Stromal cell of bone marrow (primary cell): ENCODE measurements at regions not wholly inside any gene's neighbourhood (a gene's known extent, or its start where the extent isn't known, plus 50 kb on each side); places are given as distances from the start of the nearest gene placed in this dataset.

Experiments used
- DNase-seq: peaks from one replicate; pipeline ENCODE4 v3.0.0-alpha.2; 2012; ENCODE audit warnings: low read depth

DNA sequence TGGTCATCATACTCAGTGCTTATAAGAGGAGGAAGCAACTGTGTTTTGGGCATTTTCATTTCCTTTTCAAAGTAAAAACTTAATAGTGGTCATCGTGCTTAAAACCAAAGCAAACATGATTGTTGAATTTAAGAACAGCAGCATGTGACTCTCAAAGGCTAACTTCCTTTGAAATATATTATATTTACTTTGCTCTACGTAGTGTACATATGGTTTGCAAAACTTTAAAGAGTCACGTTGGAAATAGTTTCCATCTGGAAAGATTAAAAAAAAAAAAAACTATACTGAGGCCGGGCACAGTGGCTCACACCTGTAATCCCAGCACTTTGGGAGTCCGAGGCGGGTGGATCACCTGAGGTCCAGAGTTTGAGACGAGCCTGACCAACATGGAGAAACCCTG is 367.9 kb upstream of the BCHE start:
- DNase-seq, result no peak

DNA sequence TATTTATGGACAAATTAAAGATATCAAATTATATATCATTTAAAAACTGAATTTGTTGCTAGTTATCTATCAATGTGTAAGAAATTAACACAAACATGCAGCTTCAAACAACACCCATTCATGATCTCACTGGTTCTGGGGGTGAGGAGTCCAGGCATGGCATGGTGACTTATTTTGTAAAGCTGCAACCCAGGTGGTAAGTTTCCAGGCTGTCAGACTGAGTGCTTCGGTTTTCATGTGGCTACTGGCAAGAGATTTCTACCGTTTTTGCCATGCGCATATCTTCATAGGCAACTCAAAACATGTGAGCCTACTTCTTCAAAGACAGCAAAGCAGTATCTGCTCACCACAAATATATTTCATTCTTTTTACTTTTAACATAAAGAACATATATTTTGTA is 364.3 kb upstream of the BCHE start:
- DNase-seq, result no peak

DNA sequence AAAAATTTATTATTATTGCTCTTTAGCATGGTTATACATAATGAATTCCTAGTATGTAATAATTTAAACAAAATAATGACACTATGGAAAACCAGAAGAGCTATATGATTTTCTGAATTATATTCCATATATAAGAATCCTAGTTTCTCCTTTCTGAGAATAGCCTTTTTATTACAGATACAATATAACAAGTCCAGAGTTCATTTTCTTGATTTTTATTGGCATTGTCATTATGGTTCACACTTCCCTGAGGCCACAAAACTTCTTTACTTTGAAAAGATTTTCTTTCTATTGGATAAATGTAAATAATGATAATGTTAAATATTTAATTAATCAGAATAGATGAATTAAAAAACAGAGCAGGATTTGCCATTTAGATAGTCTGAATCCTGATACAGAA is 362.3 kb upstream of the BCHE start:
- no peak for DNase-seq

DNA sequence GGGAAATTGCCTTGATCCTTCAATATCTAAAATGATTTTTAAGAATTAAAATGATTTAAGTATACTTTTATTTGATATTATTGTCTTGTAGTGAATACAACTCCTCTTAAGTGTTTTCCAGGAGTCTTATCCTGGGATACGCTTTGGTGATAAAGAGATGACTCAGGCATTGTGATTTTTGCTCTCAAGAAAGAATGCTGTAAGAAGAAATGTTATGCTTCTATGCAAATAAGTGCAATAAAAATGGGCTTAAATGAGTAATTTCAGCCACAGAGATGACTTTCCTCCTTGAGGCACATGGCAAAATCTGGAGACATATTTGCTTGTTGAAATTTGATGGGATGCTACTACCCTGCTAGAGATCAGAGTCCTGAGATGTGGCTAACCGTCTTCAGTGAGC is 358.6 kb upstream of the BCHE start:
- DNase-seq, result no peak

DNA sequence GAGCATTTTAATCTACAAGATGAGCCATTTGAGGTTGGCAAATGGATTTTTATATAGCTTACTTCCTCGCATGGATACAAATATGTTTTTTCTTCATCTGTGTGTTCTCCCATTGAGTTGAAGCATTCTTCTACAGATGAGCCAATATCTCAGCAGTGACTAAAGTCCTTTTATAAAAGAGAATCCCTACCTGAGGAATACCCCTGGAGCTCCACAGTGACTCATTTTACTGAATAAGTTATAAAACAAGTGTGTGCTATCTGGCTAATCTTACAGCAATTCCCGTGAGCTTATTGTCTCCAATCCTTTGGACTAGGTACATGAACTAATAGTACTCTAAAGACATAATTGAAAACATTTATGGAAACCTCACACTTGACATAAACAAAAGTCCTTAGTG is 354.2 kb upstream of the BCHE start:
- DNase-seq, result no peak

DNA sequence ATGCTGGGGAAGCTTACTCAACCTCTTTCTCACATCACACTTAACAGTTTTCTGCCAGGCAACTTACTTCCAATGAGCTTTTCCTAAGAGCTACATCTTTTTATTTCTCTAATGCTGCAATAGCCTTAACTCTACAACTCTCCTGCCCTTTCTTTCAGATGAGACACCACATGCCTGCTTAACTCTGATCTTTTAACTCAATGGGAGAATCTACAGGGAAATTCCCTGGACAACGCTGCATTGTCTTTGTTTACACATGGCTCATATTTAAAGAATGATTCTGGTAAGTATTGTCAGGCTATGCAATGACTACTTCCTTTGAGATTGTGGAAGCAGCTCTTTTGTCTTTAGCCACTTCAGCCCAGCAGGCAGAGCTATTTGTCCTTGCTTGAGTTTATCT is 353.1 kb upstream of the BCHE start:
- DNase-seq, result no peak

DNA sequence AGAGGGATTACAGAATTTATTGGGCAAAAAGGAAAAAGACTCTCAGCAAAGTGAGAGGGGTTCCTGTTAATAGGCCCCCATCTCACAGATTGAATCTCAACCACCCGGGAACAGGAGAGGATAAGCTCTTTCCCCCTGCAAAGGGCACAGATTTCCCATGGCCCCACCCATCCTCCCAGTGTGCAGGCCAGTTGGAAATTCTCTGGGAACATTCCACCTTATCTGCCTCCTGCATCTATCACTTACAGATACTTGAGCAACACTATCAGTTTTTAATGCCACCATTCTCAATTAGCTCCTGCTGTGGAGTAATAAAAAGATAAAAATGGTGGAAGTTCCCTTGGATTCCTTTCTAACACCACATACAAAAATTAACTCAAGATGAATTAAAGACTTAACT is 350.0 kb upstream of the BCHE start:
- no peak for DNase-seq

DNA sequence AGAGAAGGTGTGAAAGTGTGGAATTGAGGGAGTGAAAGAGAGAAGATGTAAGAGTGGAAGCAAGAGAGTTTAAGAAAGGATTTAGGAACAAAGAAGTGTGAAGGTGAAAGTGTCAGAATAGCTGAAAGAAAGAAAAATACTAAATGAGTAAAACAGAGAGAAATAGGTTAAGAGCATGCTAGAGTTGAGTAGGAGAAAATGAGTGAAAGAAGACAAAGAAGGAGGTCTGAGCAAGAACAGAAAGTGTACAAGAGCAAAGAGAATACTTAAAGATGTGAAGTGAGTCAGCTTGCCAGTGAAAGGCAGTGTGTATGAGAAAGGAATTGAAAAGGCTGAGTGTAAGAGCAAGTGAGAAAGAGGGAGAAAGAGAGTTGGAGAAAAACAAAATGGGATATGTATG is 348.8 kb upstream of the BCHE start:
- DNase-seq, result no peak

DNA sequence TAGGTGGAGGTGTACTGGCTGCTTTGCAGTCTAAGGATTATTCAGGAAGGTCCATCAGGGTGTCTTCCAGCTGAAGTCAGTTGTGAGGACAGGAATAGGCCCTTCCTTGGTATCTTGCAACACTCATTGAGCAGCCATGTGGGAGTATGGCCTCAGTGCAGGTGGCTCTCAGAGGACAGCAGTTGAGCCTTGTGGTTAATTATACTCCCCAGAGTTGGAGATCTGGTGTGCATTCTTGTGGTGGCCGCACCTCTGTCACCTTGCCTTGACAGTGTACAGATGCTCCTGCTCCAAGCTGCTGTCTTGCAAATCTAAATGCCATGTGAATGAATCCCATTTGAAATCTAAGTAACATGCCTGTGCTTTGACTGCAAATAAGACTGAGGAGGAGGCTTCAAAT is 339.9 kb upstream of the BCHE start:
- DNase-seq, result no peak

DNA sequence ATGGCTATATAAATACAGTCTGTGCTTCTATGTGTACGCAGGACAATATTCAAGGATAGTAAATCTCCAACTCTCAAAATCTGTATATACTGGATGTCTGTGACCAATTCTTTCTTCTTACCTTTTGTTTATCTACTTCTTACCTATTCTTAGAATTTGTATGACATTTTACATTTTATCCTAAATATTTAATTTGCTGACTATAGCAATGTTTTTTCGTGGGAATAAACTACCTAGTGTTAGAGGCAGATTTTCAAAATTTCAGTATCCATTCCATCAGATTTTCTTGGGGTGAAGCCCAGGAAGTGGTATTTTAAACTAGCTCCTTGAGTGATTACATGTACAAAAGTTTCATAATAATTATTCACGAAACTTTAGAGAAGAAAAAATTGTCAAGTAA is 334.5 kb upstream of the BCHE start:
- no peak for DNase-seq

DNA sequence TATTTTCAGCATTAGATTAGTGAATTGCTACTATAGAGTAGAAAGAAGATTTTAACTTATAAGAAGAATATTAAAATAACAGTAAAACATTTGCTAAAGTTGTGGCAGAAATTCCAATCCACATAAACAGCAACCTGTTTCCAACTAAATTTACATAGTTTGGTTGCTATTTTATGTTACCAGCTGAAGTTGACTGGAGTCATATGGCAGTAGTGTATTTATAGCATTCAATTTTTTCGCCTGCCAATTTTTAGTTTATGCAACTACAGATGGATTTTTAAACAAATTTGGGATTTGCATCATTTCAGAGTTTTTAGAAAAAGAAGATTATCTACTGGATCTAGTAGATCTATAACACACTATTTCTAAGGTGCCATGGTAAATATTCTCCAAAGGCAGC is 332.5 kb upstream of the BCHE start:
- DNase-seq, result no peak

DNA sequence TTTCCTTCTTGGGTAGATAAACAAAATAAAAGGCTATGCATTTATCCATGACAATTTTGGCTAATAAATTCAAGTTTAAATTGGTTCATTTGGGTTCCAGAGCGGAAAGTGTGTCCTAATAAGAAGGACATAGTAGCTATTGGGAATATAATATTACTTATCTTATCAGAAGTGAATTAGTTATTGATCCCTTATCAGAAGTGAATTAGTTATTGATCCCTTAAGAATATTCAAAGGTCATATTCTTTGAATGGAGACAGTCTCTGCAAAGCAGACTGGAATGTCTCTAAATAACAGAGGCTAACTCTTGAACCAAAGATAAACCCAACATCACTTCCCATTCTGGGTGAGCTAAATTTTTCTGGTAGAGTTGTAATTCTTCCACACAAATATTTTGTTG is 290.7 kb upstream of the BCHE start:
- DNase-seq, result no peak

DNA sequence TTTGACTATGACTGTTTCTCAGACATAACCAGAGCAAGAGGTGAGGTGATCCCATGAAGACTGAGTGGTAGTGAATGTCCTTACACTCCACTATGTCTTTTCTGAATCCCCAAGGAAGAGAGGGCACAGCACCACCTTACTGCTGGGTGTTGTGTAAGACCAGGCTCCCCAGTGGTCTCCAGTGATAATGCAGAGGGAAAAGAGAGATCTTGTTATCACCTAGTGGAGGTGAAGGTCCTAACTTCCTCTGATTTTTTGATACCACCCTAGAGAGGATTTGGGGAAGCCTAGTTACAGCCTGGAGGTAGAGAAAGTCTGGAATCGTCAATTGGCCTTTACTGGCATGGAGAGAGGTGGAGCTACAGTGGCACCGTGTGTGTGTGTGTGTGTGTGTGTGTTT is 288.0 kb upstream of the BCHE start:
- no peak for DNase-seq

DNA sequence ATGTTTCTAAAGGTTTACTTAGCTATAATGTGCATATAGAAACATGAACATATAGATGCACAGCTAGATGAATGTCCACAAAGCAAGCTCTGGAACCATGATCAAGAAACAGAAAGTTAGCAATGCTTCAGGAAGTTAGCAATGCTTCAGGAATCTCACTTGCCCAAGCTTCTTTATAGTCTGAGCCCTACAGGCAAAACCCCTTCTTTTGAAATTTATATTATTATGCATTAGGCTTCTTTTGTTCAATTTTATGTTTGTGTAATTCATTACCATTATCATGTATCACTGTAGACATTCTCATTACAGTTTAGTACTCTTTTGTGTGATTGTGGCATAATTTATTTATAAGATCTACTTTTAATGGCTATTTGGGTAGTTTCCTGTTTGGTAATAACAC is 286.4 kb upstream of the BCHE start:
- DNase-seq, result no peak

DNA sequence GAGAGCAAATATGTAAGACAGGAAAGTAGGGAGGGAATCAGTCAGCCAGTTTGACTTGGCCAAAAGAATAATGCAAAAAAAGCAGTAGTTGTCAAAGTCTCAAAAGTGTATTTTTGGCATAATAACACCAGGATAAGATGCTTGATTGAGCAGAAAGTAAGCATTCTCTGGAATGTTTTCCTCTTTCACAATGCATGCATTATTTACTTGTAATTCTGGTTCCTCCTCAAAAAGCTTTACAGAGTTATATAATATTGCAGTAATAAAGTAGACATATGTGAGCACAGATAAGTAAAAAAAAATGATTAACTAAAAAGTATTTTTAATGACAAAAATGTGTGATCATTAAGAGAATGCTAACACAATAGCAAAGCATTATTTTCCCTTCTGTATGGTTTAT is 285.9 kb upstream of the BCHE start:
- no peak for DNase-seq

DNA sequence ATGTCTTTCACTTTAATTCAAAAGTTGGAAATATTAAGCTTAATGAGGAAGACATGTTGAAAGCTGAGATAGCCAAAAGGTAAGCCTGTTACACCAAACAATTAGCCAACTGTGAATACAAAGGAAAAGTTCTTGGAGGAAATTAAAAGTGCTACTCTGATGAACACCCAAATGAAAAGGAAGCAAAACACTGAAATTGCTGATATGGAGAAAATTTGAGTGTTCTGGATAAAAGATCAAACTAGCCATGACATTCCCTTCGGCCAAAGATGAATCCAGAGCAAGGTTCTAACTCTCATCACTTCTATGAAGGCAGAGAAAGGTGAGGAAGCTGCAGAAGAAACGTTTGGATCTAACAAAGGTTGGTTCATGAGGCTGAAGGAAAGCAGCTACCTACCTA is 280.8 kb upstream of the BCHE start:
- DNase-seq, result no peak

DNA sequence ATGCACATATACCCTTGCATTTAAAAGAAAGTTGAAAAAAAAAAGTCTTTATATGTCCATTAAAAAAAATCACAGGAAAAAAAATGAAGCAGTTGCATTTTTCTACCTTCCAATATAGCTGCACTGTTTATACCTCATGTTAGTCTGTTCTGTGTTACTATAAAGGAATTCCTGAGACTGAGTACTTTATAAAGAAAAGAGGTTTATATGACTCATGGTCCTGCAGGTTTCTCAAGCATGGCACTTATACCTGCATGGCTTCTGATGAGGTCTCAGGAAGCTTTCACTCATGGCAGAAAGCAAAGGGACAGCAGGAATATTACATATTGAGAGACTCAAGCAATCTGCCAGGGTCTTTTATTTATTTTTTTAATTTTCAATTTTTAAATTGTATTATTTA is 277.2 kb upstream of the BCHE start:
- no peak for DNase-seq

DNA sequence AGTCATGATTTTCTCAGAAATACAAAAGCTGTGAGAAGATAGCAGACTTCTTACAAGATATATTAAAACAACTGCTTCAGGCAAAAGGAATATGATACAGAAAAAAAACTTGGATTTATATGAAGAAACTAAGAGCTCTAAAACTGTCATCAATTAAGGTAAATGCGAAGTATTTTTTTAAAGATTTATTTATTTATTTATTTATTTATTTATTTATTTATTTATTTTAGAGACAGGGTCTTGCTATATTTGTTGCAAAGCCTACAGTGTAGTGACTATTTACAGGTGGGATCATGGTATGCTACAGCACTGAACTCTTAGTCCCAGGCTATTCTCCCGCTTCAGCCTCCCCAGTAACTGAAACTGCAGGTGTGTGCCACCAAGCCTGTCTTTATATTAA is 274.3 kb upstream of the BCHE start:
- no peak for DNase-seq

DNA sequence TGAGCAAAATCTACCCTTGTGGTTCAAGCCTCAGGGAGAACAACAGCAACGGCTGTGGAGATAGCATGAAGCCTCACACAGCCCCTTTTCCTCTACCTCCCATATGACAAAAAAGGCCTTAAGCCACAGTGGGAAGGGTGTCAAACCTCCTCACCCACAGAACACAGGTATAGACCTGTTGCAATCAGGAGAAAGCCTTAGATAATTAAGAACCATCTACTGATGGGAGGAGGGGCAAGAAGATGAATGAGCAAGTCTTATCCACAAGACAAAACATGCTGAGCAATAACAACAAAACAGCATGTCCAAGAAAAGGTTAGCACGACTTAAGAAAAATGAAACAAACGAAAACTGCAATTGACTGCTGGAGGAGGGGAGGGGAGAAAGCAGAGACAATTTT is 272.9 kb upstream of the BCHE start:
- DNase-seq, result no peak

DNA sequence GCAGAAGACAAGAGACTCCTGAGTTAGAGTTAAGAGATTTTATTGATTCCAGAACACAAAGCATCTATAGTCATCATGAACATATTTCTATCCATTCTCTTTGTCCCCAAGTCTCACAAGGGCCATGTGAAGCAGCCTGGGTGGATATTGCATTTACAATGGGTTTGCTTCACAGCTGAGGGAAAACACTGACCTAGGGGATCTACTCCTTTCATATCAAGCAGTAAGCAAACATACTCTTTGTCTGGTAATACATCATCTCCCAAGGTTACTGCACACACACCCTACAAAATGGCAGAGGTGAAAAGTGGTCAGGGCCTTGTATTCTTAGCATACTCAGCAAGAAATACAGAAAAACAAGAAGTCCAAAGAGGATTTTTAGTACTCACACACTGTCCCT is 267.7 kb upstream of the BCHE start:
- DNase-seq, result no peak

DNA sequence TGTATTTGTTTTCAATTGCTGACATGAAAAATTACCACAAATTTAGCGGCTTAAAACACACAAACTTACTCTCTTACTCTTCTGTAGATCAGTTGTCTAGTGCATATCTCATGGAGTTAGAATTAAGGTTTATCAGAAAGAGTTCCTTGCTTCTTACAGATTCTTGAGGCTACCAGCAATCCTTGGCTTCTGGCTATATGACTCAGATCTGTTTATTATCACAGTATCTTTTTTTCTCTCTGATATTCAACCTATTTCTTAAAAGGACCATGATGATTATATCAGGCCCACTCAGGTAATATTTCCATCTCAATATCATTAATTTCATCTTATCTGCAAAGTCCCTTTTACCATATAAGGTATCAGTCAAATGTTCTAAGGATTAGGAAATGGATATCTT is 263.5 kb upstream of the BCHE start:
- DNase-seq, result no peak

DNA sequence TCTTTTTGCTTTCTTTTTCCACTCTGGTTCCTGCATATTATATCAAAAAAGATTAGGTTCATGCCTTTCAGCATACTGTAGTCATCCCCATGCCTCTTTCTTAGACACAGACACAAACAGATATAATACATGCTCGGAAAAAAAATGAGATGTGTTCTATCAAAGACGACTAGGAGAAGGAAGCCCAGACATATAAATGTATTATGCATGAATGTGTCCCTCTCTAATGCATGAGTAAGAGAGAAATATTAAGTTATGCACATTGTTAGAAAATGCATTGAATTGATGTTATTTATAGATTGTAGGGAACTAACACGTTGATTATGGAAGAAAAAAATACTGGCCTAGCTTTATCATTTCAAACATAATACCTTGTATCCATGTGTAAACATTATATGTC is 252.4 kb upstream of the BCHE start:
- no peak for DNase-seq

DNA sequence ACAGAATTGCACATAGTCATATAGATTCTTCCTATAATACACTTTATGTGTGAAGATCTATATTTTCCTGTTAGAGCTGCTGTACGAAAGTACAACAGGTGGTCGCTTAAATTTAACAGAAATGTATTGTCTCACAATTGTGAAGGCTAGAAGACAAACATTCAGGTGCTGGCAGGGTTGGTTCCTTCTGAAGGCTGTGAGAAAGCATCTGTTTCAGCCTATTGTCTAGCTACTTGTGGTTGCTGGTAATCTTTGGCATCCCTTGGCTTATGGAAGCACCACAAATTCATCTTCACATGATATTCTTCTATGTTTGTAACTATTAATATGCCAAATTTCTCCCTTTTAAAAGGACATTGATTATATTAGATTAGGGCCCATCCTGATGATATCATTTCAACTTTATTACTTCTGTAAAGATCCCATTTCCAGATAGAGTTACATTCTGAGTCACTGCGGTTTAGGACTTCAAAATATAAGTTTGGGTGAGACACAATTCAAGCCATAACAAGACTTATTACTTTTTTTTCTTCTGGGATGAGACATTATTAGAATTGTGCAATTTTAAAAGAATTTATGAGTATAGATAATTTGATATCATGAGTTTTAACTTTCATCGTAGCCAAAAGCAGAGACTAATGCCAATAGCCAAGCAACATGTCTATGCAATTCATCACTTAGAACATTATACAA is 248.1 kb upstream of the BCHE start:
- no peak for DNase-seq

DNA sequence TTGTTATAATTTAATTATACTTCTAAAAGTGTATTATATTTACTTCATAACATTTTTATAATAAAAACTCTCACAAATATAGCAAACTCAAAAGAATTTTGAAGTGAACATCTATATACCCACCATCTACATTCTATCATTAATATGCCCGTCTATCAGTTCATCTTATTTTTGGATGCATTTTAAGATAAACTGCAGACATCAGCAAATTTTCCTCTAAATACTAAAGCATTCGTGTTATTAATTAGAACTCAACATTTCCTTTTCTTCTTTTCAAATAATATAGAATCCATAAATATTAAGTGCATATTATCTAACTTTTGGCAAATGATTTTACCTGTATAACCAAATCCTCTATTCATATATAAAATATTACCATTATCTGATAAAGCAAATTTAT is 242.9 kb upstream of the BCHE start:
- no peak for DNase-seq

DNA sequence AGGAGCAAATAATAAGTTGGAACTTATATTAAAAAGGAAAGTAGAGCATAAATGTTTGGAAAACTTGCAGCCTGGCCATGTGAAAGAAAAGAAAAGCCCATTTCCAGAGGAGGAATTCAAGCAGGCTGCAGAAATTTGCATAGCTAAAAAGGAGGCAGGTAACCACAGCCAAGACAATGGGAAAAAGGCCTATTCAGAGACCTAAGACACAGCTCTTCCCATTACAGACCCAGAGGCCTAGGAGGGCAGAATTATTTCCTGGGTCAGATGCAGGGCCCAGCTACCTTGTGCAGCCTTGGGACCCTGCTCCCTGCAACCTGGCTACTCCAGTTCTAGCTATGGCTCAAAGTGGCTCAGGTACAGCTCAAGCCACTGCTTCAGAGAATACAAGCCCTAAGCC is 234.6 kb upstream of the BCHE start:
- no peak for DNase-seq
